ENCODE measurements at regions not wholly inside any gene's neighbourhood (a gene's known extent, or its start where the extent isn't known, plus 50 kb on each side); places are given as distances from the start of the nearest gene placed in this dataset.

- peaks cover 15% of the 10 kb centered on the region for H3K4me1 ChIP-seq (ENCODE audit: control insufficient read depth, insufficient read depth, low read length)
- H3K27ac ChIP-seq (ENCODE audit: low read depth, low read length) = no peak overlapping the region
- no peaks in the 10 kb centered on the region for H3K36me3 ChIP-seq (ENCODE audit: control insufficient read depth, insufficient read depth, low read length)
- peak overlapping the region; percentile 25; the same call in 1 of the 2 replicates for H3K4me3 ChIP-seq (ENCODE audit: low read depth, low read length)
- peaks cover 9% of the 10 kb centered on the region; the same call in 1 of the 2 replicates for H3K9me3 ChIP-seq (ENCODE audit: control insufficient read depth, insufficient read depth, low read length)
- no peak overlapping the region for H3K9ac ChIP-seq (ENCODE audit: low read depth, low read length)
- H3K27me3 ChIP-seq (ENCODE audit: control insufficient read depth, insufficient read depth, low read length) = no peaks in the 10 kb centered on the region
Measured at GRCh38 chr11:115817844-115818468, 313.7 kb upstream of the CADM1 start.

- Histone ChIP-seq H3K27ac (ENCODE audit: low read depth, low read length) (no peak overlapping the region), H3K9ac (ENCODE audit: low read depth, low read length) (no peak overlapping the region), H3K27me3 (ENCODE audit: control insufficient read depth, insufficient read depth, low read length) (no peaks in the 10 kb centered on the region), H3K4me3 (ENCODE audit: low read depth, low read length) (no peak overlapping the region), H3K4me1 (ENCODE audit: control insufficient read depth, insufficient read depth, low read length) (no peaks in the 10 kb centered on the region), H3K36me3 (ENCODE audit: control insufficient read depth, insufficient read depth, low read length) (no peaks in the 10 kb centered on the region), H3K9me3 (ENCODE audit: control insufficient read depth, insufficient read depth, low read length) (peaks cover 2% of the 10 kb centered on the region; the same call in 1 of the 2 replicates)
Measured at GRCh38 chr11:115808351-115808940, 304.2 kb upstream of the CADM1 start.

GRCh38 chr11:115806056-115806455 lies 301.8 kb upstream of the CADM1 start:
- H3K9me3 ChIP-seq (ENCODE audit: control insufficient read depth, insufficient read depth, low read length) = peaks cover 2% of the 10 kb centered on the region; the same call in 1 of the 2 replicates
- no peaks in the 10 kb centered on the region for H3K4me1 ChIP-seq (ENCODE audit: control insufficient read depth, insufficient read depth, low read length)
- H3K4me3 ChIP-seq (ENCODE audit: low read depth, low read length) = no peak overlapping the region
- no peak overlapping the region for H3K27ac ChIP-seq (ENCODE audit: low read depth, low read length)
- H3K36me3 ChIP-seq (ENCODE audit: control insufficient read depth, insufficient read depth, low read length) = no peaks in the 10 kb centered on the region
- H3K27me3 ChIP-seq (ENCODE audit: control insufficient read depth, insufficient read depth, low read length) = no peaks in the 10 kb centered on the region
- no peak overlapping the region for H3K9ac ChIP-seq (ENCODE audit: low read depth, low read length)

- no peak overlapping the region for H3K27ac ChIP-seq (ENCODE audit: low read depth, low read length)
- H3K4me1 ChIP-seq (ENCODE audit: control insufficient read depth, insufficient read depth, low read length) = no peaks in the 10 kb centered on the region
- H3K27me3 ChIP-seq (ENCODE audit: control insufficient read depth, insufficient read depth, low read length) = no peaks in the 10 kb centered on the region
- H3K36me3 ChIP-seq (ENCODE audit: control insufficient read depth, insufficient read depth, low read length) = no peaks in the 10 kb centered on the region
- H3K4me3 ChIP-seq (ENCODE audit: low read depth, low read length) = no peak overlapping the region
- H3K9me3 ChIP-seq (ENCODE audit: control insufficient read depth, insufficient read depth, low read length) = peaks cover under 1% of the 10 kb centered on the region; the same call in 1 of the 2 replicates
- no peak overlapping the region for H3K9ac ChIP-seq (ENCODE audit: low read depth, low read length)
Measured at GRCh38 chr11:115803073-115803740, 299.0 kb upstream of the CADM1 start.

- H3K9me3 ChIP-seq (ENCODE audit: control insufficient read depth, insufficient read depth, low read length) = no peaks in the 10 kb centered on the region
- H3K4me1 ChIP-seq (ENCODE audit: control insufficient read depth, insufficient read depth, low read length) = no peaks in the 10 kb centered on the region
- no peaks in the 10 kb centered on the region for H3K27me3 ChIP-seq (ENCODE audit: control insufficient read depth, insufficient read depth, low read length)
- H3K36me3 ChIP-seq (ENCODE audit: control insufficient read depth, insufficient read depth, low read length) = no peaks in the 10 kb centered on the region
- no peak overlapping the region for H3K4me3 ChIP-seq (ENCODE audit: low read depth, low read length)
- H3K27ac ChIP-seq (ENCODE audit: low read depth, low read length) = no peak overlapping the region
- H3K9ac ChIP-seq (ENCODE audit: low read depth, low read length) = no peak overlapping the region
Measured at GRCh38 chr11:115802641-115803040, 298.4 kb upstream of the CADM1 start.

GRCh38 chr11:115792903-115793302 lies 288.7 kb upstream of the CADM1 start:
- no peak overlapping the region for H3K27ac ChIP-seq (ENCODE audit: low read depth, low read length)
- H3K36me3 ChIP-seq (ENCODE audit: control insufficient read depth, insufficient read depth, low read length) = no peaks in the 10 kb centered on the region
- 0 out of 2 replicates have a peak, but pooled peaks cover 3% of the 10 kb centered on the region for H3K4me1 ChIP-seq (ENCODE audit: control insufficient read depth, insufficient read depth, low read length)
- H3K27me3 ChIP-seq (ENCODE audit: control insufficient read depth, insufficient read depth, low read length) = no peaks in the 10 kb centered on the region
- no peak overlapping the region for H3K4me3 ChIP-seq (ENCODE audit: low read depth, low read length)
- no peak overlapping the region for H3K9ac ChIP-seq (ENCODE audit: low read depth, low read length)
- H3K9me3 ChIP-seq (ENCODE audit: control insufficient read depth, insufficient read depth, low read length) = no peaks in the 10 kb centered on the region

GRCh38 chr11:115787302-115787701 lies 283.1 kb upstream of the CADM1 start:
- Histone ChIP-seq H3K4me3 (ENCODE audit: low read depth, low read length) (no peak overlapping the region), H3K4me1 (ENCODE audit: control insufficient read depth, insufficient read depth, low read length) (0 out of 2 replicates have a peak, but pooled peaks cover 3% of the 10 kb centered on the region), H3K36me3 (ENCODE audit: control insufficient read depth, insufficient read depth, low read length) (no peaks in the 10 kb centered on the region), H3K9ac (ENCODE audit: low read depth, low read length) (no peak overlapping the region), H3K9me3 (ENCODE audit: control insufficient read depth, insufficient read depth, low read length) (no peaks in the 10 kb centered on the region), H3K27me3 (ENCODE audit: control insufficient read depth, insufficient read depth, low read length) (no peaks in the 10 kb centered on the region), H3K27ac (ENCODE audit: low read depth, low read length) (no peak overlapping the region)

- Histone ChIP-seq H3K4me3 (ENCODE audit: low read depth, low read length) (no peak overlapping the region), H3K9ac (ENCODE audit: low read depth, low read length) (no peak overlapping the region), H3K9me3 (ENCODE audit: control insufficient read depth, insufficient read depth, low read length) (no peaks in the 10 kb centered on the region), H3K27me3 (ENCODE audit: control insufficient read depth, insufficient read depth, low read length) (no peaks in the 10 kb centered on the region), H3K4me1 (ENCODE audit: control insufficient read depth, insufficient read depth, low read length) (peaks cover 5% of the 10 kb centered on the region; the same call in 1 of the 2 replicates), H3K36me3 (ENCODE audit: control insufficient read depth, insufficient read depth, low read length) (no peaks in the 10 kb centered on the region), H3K27ac (ENCODE audit: low read depth, low read length) (no peak overlapping the region)
Measured at GRCh38 chr11:115784796-115785521, 280.7 kb upstream of the CADM1 start.

- Histone ChIP-seq H3K27ac (ENCODE audit: low read depth, low read length) (no peak overlapping the region), H3K4me1 (ENCODE audit: control insufficient read depth, insufficient read depth, low read length) (peaks cover 5% of the 10 kb centered on the region; the same call in 1 of the 2 replicates), H3K9me3 (ENCODE audit: control insufficient read depth, insufficient read depth, low read length) (no peaks in the 10 kb centered on the region), H3K9ac (ENCODE audit: low read depth, low read length) (no peak overlapping the region), H3K36me3 (ENCODE audit: control insufficient read depth, insufficient read depth, low read length) (no peaks in the 10 kb centered on the region), H3K4me3 (ENCODE audit: low read depth, low read length) (no peak overlapping the region), H3K27me3 (ENCODE audit: control insufficient read depth, insufficient read depth, low read length) (no peaks in the 10 kb centered on the region)
Measured at GRCh38 chr11:115780646-115781362, 276.6 kb upstream of the CADM1 start.

- no peak overlapping the region for H3K4me3 ChIP-seq (ENCODE audit: low read depth, low read length)
- no peaks in the 10 kb centered on the region for H3K27me3 ChIP-seq (ENCODE audit: control insufficient read depth, insufficient read depth, low read length)
- H3K9ac ChIP-seq (ENCODE audit: low read depth, low read length) = no peak overlapping the region
- no peaks in the 10 kb centered on the region for H3K9me3 ChIP-seq (ENCODE audit: control insufficient read depth, insufficient read depth, low read length)
- no peaks in the 10 kb centered on the region for H3K36me3 ChIP-seq (ENCODE audit: control insufficient read depth, insufficient read depth, low read length)
- H3K27ac ChIP-seq (ENCODE audit: low read depth, low read length) = no peak overlapping the region
- peaks cover 5% of the 10 kb centered on the region; the same call in 1 of the 2 replicates for H3K4me1 ChIP-seq (ENCODE audit: control insufficient read depth, insufficient read depth, low read length)
Measured at GRCh38 chr11:115778928-115779650, 274.9 kb upstream of the CADM1 start.
